Spleen (tissue), 11 donors: ENCODE measurements at regions not wholly inside any gene's neighbourhood (a gene's known extent, or its start where the extent isn't known, plus 50 kb on each side); places are given as distances from the start of the nearest gene placed in this dataset.

Experiments
- DNase-seq: peaks from one replicate; pipeline ENCODE4 v3.0.0-alpha.2; 2020
- H3K27ac ChIP-seq, 8 donors: fragments of 200-600 bp; sonication (generic) in 7 of 8; 1 replicate in 4 of 8; 2 replicates in 4 of 8; pipeline versions ENCODE4 v1.5.0 to v1.8.0; 2016 to 2021; ENCODE audit warnings: inconsistent platforms in 4 of 8, mild to moderate bottlenecking in 4 of 8, moderate library complexity in 1 of 8
- H3K27me3 ChIP-seq, 7 donors: fragments of 200-600 bp; sonication (generic) in 6 of 7; replicated peaks in 1 of 7; 1 replicate in 4 of 7; 2 replicates in 3 of 7; pipeline versions ENCODE4 v1.5.0 to v1.8.0; 2016 to 2021; ENCODE audit warnings: inconsistent platforms in 3 of 7, mild to moderate bottlenecking in 1 of 7
- H3K36me3 ChIP-seq, 6 donors: fragments of 200-600 bp; sonication (generic) in 5 of 6; 1 replicate in 4 of 6; 2 replicates in 2 of 6; pipeline versions ENCODE4 v1.5.0 to v1.8.0; 2016 to 2021; ENCODE audit warnings: inconsistent platforms in 2 of 6
- H3K4me1 ChIP-seq, 6 donors: fragments of 200-600 bp; sonication (generic) in 5 of 6; 1 replicate in 3 of 6; 2 replicates in 3 of 6; pipeline versions ENCODE4 v1.5.0 to v1.8.0; 2016 to 2021; ENCODE audit warnings: inconsistent platforms in 3 of 6
- H3K4me3 ChIP-seq, 8 donors: fragments of 200-600 bp; sonication (generic) in 7 of 8; 1 replicate in 4 of 8; 2 replicates in 4 of 8; pipeline versions ENCODE4 v1.5.0 to v1.8.0; 2016 to 2021; ENCODE audit warnings: inconsistent platforms in 4 of 8, mild to moderate bottlenecking in 4 of 8, moderate library complexity in 2 of 8
- H3K9me3 ChIP-seq, 8 donors: fragments of 200-600 bp; sonication (generic) in 7 of 8; 1 replicate in 4 of 8; 2 replicates in 4 of 8; pipeline versions ENCODE4 v1.5.0 to v1.8.0; 2016 to 2021; ENCODE audit warnings: inconsistent platforms in 4 of 8
- POLR2A ChIP-seq, 3 donors: fragments of 450-650 bp; IDR thresholded peaks; one replicate each; pipeline ENCODE4 v1.5.1; 2017; ENCODE audit warnings: antibody characterized with exemption in 3 of 3, mild to moderate bottlenecking in 1 of 3
- POLR2AphosphoS5 ChIP-seq, 3 donors: sonication (generic); formaldehyde crosslinking; IDR thresholded peaks; one replicate each; pipeline ENCODE4 v1.5.1; 2017; ENCODE audit warnings: antibody characterized with exemption in 3 of 3
- WGBS, 5 donors: extraction: QIAGEN DNeasy Blood & Tissue Kit in 3 of 5; methylation state at CpG; one replicate each; pipeline versions ENCODE4 v1.1.5 to v1.1.7; 2013 to 2018; 5-methylcytosine and 5-hydroxymethylcytosine counted together
- intact Hi-C: fragments of 100-400 bp; cut with DNase I; formaldehyde crosslinking; loops from one replicate; pipeline ENCODE4 v1.15.0; 2023; ENCODE audit warnings: low total_unique reads
- TF ChIP-seq, protein P1 (sequence below), 11 experiments: fragments of 200-600 bp in 7 of 11; fragments of 450-650 bp in 4 of 11; sonication (generic) in 4 of 11; IDR thresholded peaks in 8 of 11; conservative IDR thresholded peaks in 3 of 11; 1 replicate in 7 of 11; 2 replicates in 4 of 11; pipeline versions ENCODE4 v1.4.0 to v1.8.0; 2016 to 2021; ENCODE audit warnings: antibody characterized with exemption in 11 of 11, inconsistent platforms in 4 of 11, mild to moderate bottlenecking in 1 of 11
- donor health status: healthy with polysubstance abuse.
- donor health status: DM: no; HTN: no; CAD: no; lungs with moderate emphysema.
- donor health status: DM: no; HTN: no; CAD: no.
- donor health status: Bipolar disorder and iron deficiency.
- donor health status: healthy.
- donor health status: DM: no; HTN: no; CAD: no.
- donor health status: DM: yes; HTN: yes; CAD: no.

DNA sequence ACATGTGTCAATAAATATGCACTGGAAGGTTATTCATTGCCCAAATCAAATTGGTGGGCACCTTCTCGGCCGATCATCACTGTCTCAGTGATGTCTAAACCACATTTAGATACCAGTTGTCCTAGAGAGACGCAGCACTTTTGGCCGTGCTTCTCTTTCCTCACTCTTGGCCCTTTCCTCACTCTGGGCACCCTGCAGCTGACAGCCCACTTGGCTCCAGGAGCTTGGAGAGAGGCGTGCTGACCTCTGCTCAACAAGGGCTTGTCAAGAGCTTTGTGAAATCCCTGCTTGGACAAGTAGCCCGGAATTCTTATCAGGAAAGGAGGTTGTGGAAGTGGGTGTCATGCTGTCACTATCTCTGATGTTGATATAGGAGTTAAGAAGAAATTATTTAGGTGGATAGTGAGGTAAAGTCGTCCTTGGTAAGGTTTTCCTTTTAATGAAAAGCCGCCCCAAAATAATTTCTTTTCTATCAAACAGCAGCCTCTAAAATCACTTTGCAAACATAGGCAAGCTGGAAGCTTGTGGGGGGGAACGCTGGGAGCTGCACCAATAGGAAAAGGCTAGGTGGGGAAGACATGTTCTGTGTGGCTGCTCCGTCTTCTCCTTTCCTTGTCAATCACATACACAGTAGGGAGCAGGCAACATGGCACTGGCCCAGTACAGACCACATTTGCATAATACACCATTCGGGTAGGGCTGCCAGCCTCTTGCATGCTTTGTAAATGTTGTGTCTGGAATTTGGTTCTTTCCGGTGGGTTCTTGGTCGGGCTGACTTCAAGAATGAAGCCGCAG is 126.8 kb upstream of the UBE3A start:
- 65 to 87% (median 75%) methylated on average over 13 to 14 of the region's 14 CpGs for WGBS, 5 donors
- TF ChIP-seq POLR2A (IDR thresholded peaks at IDR 0.05) (no peak), POLR2AphosphoS5 (IDR thresholded peaks at IDR 0.05) (no peak)
- TF ChIP-seq, protein P1, sequence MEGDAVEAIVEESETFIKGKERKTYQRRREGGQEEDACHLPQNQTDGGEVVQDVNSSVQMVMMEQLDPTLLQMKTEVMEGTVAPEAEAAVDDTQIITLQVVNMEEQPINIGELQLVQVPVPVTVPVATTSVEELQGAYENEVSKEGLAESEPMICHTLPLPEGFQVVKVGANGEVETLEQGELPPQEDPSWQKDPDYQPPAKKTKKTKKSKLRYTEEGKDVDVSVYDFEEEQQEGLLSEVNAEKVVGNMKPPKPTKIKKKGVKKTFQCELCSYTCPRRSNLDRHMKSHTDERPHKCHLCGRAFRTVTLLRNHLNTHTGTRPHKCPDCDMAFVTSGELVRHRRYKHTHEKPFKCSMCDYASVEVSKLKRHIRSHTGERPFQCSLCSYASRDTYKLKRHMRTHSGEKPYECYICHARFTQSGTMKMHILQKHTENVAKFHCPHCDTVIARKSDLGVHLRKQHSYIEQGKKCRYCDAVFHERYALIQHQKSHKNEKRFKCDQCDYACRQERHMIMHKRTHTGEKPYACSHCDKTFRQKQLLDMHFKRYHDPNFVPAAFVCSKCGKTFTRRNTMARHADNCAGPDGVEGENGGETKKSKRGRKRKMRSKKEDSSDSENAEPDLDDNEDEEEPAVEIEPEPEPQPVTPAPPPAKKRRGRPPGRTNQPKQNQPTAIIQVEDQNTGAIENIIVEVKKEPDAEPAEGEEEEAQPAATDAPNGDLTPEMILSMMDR (IDR thresholded peaks at IDR 0.05 in 8 of 11, conservative IDR thresholded peaks at IDR 0.05 in 3 of 11): no peak
- Histone ChIP-seq H3K4me3 (no peak overlapping the region), H3K9me3 (peaks cover 0 to 68% (median 0%) of the 10 kb centered on the region in 8 donors), H3K4me1 (no peaks in the 10 kb centered on the region), H3K27ac (no peak overlapping the region), H3K36me3 (no peaks in the 10 kb centered on the region), H3K27me3 (no peaks in the 10 kb centered on the region)
- intact Hi-C loops: no loop called here
- DNase-seq: no peak

DNA sequence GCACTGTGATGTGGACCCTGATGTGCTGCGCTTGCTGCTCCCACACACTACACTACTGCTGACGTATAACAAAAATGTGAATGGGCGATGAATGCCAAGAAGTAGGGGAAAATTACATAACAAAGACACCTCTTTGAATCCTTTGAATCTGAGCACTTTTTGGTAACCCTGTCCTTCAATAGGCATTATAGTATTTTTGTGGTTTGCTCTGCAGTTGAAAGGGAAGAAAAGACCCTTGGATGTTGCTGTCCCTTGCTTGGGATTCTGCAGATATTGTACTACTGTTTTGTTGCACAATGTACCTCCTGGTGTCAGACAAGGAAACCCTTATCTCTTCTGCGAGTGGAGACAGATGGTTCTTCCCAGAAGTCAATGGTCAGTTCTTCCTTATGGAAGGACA is 124.8 kb upstream of the UBE3A start:
- Histone ChIP-seq H3K36me3 (no peaks in the 10 kb centered on the region), H3K4me3 (no peak overlapping the region), H3K4me1 (no peaks in the 10 kb centered on the region), H3K27ac (no peak overlapping the region), H3K9me3 (peaks cover 0 to 59% (median 0%) of the 10 kb centered on the region in 8 donors), H3K27me3 (no peaks in the 10 kb centered on the region)
- TF ChIP-seq POLR2A (IDR thresholded peaks at IDR 0.05) (no peak), POLR2AphosphoS5 (IDR thresholded peaks at IDR 0.05) (no peak)
- TF ChIP-seq, protein P1 (IDR thresholded peaks at IDR 0.05 in 8 of 11, conservative IDR thresholded peaks at IDR 0.05 in 3 of 11): no peak
- no peak for DNase-seq
- 70 to 92% (median 82%) methylated on average over 4 of the region's 4 CpGs for WGBS, 5 donors
- intact Hi-C loops: no loop called here

DNA sequence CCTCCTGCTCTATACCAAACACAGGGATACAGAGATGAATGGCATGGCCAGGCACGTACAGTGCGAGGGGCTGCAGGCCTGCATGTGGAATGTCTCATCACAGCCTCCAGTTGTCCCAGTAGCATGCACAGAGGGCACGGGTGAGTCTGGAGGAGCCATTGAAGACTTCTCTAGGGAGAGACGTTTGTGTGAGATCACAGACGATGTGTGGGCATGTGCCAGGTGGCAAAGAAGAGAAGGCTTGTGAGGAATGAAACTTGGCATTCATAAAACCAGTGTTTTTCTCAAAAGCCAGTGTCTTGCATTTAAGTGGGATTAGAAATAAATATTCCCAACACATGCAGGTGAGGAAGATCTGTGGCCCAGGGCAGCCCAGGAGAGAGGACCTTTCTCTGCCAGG is 119.1 kb upstream of the UBE3A start:
- Histone ChIP-seq H3K27ac (no peak overlapping the region), H3K36me3 (no peaks in the 10 kb centered on the region), H3K4me3 (no peak overlapping the region), H3K4me1 (no peaks in the 10 kb centered on the region), H3K27me3 (no peaks in the 10 kb centered on the region), H3K9me3 (peaks cover 0 to 43% (median 0%) of the 10 kb centered on the region in 8 donors)
- no peak for TF ChIP-seq POLR2AphosphoS5 (IDR thresholded peaks at IDR 0.05)
- no peak for TF ChIP-seq POLR2A (IDR thresholded peaks at IDR 0.05)
- TF ChIP-seq, protein P1 (IDR thresholded peaks at IDR 0.05 in 8 of 11, conservative IDR thresholded peaks at IDR 0.05 in 3 of 11): no peak
- intact Hi-C loops: no loop called here
- WGBS, 5 donors: 81 to 90% (median 87%) methylated on average over 5 of the region's 5 CpGs
- no peak for DNase-seq

DNA sequence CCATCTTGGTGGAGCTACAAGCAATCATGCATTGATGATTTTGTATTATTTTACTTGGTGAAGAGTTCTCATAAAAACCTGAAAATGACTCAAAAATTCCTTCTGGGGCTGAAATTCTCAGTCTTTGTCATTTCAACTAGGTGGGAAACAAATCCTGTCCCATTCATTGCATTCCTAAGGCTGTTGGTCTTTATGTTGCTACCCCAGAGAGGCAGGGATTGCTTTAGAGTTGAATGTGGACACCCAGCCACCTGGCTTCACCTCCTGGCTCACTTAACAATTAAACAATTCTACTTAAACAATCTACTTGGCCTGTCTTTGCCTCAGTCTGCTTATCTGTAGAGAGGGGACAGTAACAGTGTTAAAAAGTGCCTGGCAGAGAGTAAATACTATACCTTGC is 117.3 kb upstream of the UBE3A start:
- H3K4me1 ChIP-seq: no peaks in the 10 kb centered on the region
- H3K27me3 ChIP-seq: no peaks in the 10 kb centered on the region
- intact Hi-C loops: no loop called here
- H3K9me3 ChIP-seq: peaks cover 0 to 32% (median 0%) of the 10 kb centered on the region in 8 donors
- no peaks in the 10 kb centered on the region for H3K36me3 ChIP-seq
- TF ChIP-seq POLR2AphosphoS5 (IDR thresholded peaks at IDR 0.05) (no peak), POLR2A (IDR thresholded peaks at IDR 0.05) (no peak)
- TF ChIP-seq, protein P1 (IDR thresholded peaks at IDR 0.05 in 8 of 11, conservative IDR thresholded peaks at IDR 0.05 in 3 of 11): no peak
- no peak for DNase-seq
- no peak overlapping the region for H3K4me3 ChIP-seq
- H3K27ac ChIP-seq: no peak overlapping the region
